Osteoblast (primary cell): ENCODE measurements at regions not wholly inside any gene's neighbourhood (a gene's known extent, or its start where the extent isn't known, plus 50 kb on each side); places are given as distances from the start of the nearest gene placed in this dataset.
A peak's percentile ranks its signal among the peaks of the same experiment; 100 is the strongest.

Source experiments
- DNase-seq: peaks from one replicate; pipeline ENCODE4 v3.0.0; 2011; ENCODE audit warnings: low spot score, mixed read lengths; ENCODE audit not compliant: insufficient read length; ENCODE audit errors: missing footprints
- H2AFZ ChIP-seq: 2 replicates; pipeline ENCODE4 v1.6.0; 2011; ENCODE audit warnings: mild to moderate bottlenecking, low read length
- H3K27ac ChIP-seq: 2 replicates; pipeline ENCODE4 v1.5.1; 2011; ENCODE audit warnings: mild to moderate bottlenecking, low read depth, low read length, moderate library complexity
- H3K27me3 ChIP-seq: 2 replicates; pipeline ENCODE4 v1.6.0; 2012; ENCODE audit warnings: mild to moderate bottlenecking, control low read depth, inconsistent platforms, low read length, moderate library complexity; ENCODE audit not compliant: insufficient read depth
- H3K36me3 ChIP-seq: 2 replicates; pipeline ENCODE4 v1.5.1; 2011; ENCODE audit warnings: mild to moderate bottlenecking, low read length, control low read depth, moderate library complexity; ENCODE audit not compliant: insufficient read depth
- H3K4me1 ChIP-seq: 2 replicates; pipeline ENCODE4 v1.5.1; 2011; ENCODE audit warnings: mild to moderate bottlenecking, low read length, control low read depth, moderate library complexity; ENCODE audit not compliant: insufficient read depth
- H3K4me2 ChIP-seq: 2 replicates; pipeline ENCODE4 v1.6.0; 2011; ENCODE audit warnings: mild to moderate bottlenecking, low read length; ENCODE audit not compliant: insufficient read depth
- H3K4me3 ChIP-seq: fragments of 200-600 bp; sonication (generic); 3 replicates; pipeline ENCODE4 v1.5.1; 2012; ENCODE audit warnings: mild to moderate bottlenecking, low read length, inconsistent platforms; ENCODE audit not compliant: insufficient read depth
- H3K79me2 ChIP-seq: 2 replicates; pipeline ENCODE4 v1.6.0; 2012; ENCODE audit warnings: mild to moderate bottlenecking, low read length, control low read depth, inconsistent platforms; ENCODE audit not compliant: insufficient read depth
- H3K9me3 ChIP-seq: 2 replicates; pipeline ENCODE4 v1.5.1; 2011; ENCODE audit warnings: low read depth, low read length, control low read depth
- H4K20me1 ChIP-seq: 2 replicates; pipeline ENCODE4 v1.6.0; 2012; ENCODE audit warnings: mild to moderate bottlenecking, low read length, control low read depth; ENCODE audit not compliant: insufficient read depth
- CTCF ChIP-seq: IDR thresholded peaks from 2 replicates; pipeline ENCODE4 v1.5.1; 2011; ENCODE audit warnings: mild to moderate bottlenecking, low read depth, low read length, moderate library complexity; ENCODE audit errors: extremely low read depth

- H2AFZ ChIP-seq, result no peak overlapping the region
- H3K27me3 ChIP-seq, result no peaks in the 10 kb centered on the region
- H4K20me1 ChIP-seq, result no peaks in the 10 kb centered on the region
- no peaks in the 10 kb centered on the region for H3K4me1 ChIP-seq
- H3K9me3 ChIP-seq, result peaks cover 4% of the 10 kb centered on the region
- TF ChIP-seq CTCF, result no peak
- no peaks in the 10 kb centered on the region for H3K79me2 ChIP-seq
- no peaks in the 10 kb centered on the region for H3K36me3 ChIP-seq
- H3K27ac ChIP-seq, result no peak overlapping the region
- peak; percentile 44 for DNase-seq
- no peak overlapping the region for H3K4me2 ChIP-seq
- no peak overlapping the region for H3K4me3 ChIP-seq
Measured at GRCh38 chr22:47548953-47549740, 786.7 kb downstream of the TBC1D22A start.

- H2AFZ ChIP-seq, result no peak overlapping the region
- H3K27me3 ChIP-seq, result no peaks in the 10 kb centered on the region
- H3K4me3 ChIP-seq, result no peak overlapping the region
- TF ChIP-seq CTCF, result no peak
- H3K4me1 ChIP-seq, result no peaks in the 10 kb centered on the region
- H3K79me2 ChIP-seq, result no peaks in the 10 kb centered on the region
- no peaks in the 10 kb centered on the region for H4K20me1 ChIP-seq
- peaks cover 4% of the 10 kb centered on the region for H3K9me3 ChIP-seq
- no peak overlapping the region for H3K27ac ChIP-seq
- H3K4me2 ChIP-seq, result no peak overlapping the region
- no peak for DNase-seq
- no peaks in the 10 kb centered on the region for H3K36me3 ChIP-seq
Measured at GRCh38 chr22:47547881-47548650, 785.6 kb downstream of the TBC1D22A start.

- DNase-seq, result no peak
- Histone ChIP-seq H3K4me3 (no peak overlapping the region), H3K27me3 (no peaks in the 10 kb centered on the region), H3K4me2 (no peak overlapping the region), H3K9me3 (peaks cover 4% of the 10 kb centered on the region), H3K36me3 (no peaks in the 10 kb centered on the region), H3K4me1 (no peaks in the 10 kb centered on the region), H2AFZ (no peak overlapping the region), H3K79me2 (no peaks in the 10 kb centered on the region), H3K27ac (no peak overlapping the region), H4K20me1 (no peaks in the 10 kb centered on the region)
- TF ChIP-seq CTCF, result no peak
Measured at GRCh38 chr22:47547239-47547661, 784.8 kb downstream of the TBC1D22A start.

GRCh38 chr22:47544696-47545095 is 782.2 kb downstream of the TBC1D22A start:
- H3K4me2 ChIP-seq, result no peak overlapping the region
- H3K36me3 ChIP-seq, result no peaks in the 10 kb centered on the region
- H3K27me3 ChIP-seq, result no peaks in the 10 kb centered on the region
- DNase-seq, result no peak
- H3K79me2 ChIP-seq, result no peaks in the 10 kb centered on the region
- no peaks in the 10 kb centered on the region for H3K4me1 ChIP-seq
- H3K9me3 ChIP-seq, result peaks cover 4% of the 10 kb centered on the region
- H3K27ac ChIP-seq, result no peak overlapping the region
- H2AFZ ChIP-seq, result no peak overlapping the region
- no peaks in the 10 kb centered on the region for H4K20me1 ChIP-seq
- no peak overlapping the region for H3K4me3 ChIP-seq
- no peak for TF ChIP-seq CTCF
